ENCODE measurements at regions not wholly inside any gene's neighbourhood (a gene's known extent, or its start where the extent isn't known, plus 50 kb on each side); places are given as distances from the start of the nearest gene placed in this dataset.

GRCh38 chr15:93974804-93975481, 256.4 kb upstream of the MCTP2 start:
- peaks cover 3% of the 10 kb centered on the region for H3K36me3 Mint-ChIP-seq (ENCODE audit: low read depth)
- no peak overlapping the region for H3K4me3 Mint-ChIP-seq
- peaks cover 6% of the 10 kb centered on the region for H3K9me3 Mint-ChIP-seq
- H3K4me1 Mint-ChIP-seq: peaks cover 13% of the 10 kb centered on the region
- DNase-seq (ENCODE audit: low read depth, low spot score): peak; percentile 20
- peak; percentile 70 for TF ChIP-seq CTCF (conservative IDR thresholded peaks at IDR 0.05)
- H3K27ac Mint-ChIP-seq (ENCODE audit: unreplicated experiment): no peak overlapping the region
- H3K27me3 Mint-ChIP-seq (ENCODE audit: low read depth): no peaks in the 10 kb centered on the region

GRCh38 chr15:93973287-93973686, 258.1 kb upstream of the MCTP2 start:
- Mint-ChIP-seq H3K36me3 (ENCODE audit: low read depth) (peaks cover 3% of the 10 kb centered on the region), H3K4me1 (peaks cover 13% of the 10 kb centered on the region), H3K27ac (ENCODE audit: unreplicated experiment) (no peak overlapping the region), H3K9me3 (peaks cover 4% of the 10 kb centered on the region), H3K4me3 (no peak overlapping the region), H3K27me3 (ENCODE audit: low read depth) (no peaks in the 10 kb centered on the region)
- TF ChIP-seq CTCF (conservative IDR thresholded peaks at IDR 0.05): no peak
- no peak for DNase-seq (ENCODE audit: low read depth, low spot score)

GRCh38 chr15:93968773-93969172, 262.6 kb upstream of the MCTP2 start:
- Mint-ChIP-seq H3K9me3 (no peaks in the 10 kb centered on the region), H3K36me3 (ENCODE audit: low read depth) (no peaks in the 10 kb centered on the region), H3K4me3 (no peak overlapping the region), H3K4me1 (peaks cover 20% of the 10 kb centered on the region), H3K27ac (ENCODE audit: unreplicated experiment) (no peak overlapping the region), H3K27me3 (ENCODE audit: low read depth) (no peaks in the 10 kb centered on the region)
- TF ChIP-seq CTCF (conservative IDR thresholded peaks at IDR 0.05): no peak
- no peak for DNase-seq (ENCODE audit: low read depth, low spot score)

- Mint-ChIP-seq H3K27ac (ENCODE audit: unreplicated experiment) (peak overlapping the region; percentile 82), H3K27me3 (ENCODE audit: low read depth) (no peaks in the 10 kb centered on the region), H3K36me3 (ENCODE audit: low read depth) (no peaks in the 10 kb centered on the region), H3K4me3 (no peak overlapping the region), H3K4me1 (peaks cover 15% of the 10 kb centered on the region), H3K9me3 (no peaks in the 10 kb centered on the region)
- DNase-seq (ENCODE audit: low read depth, low spot score): no peak
- TF ChIP-seq CTCF (conservative IDR thresholded peaks at IDR 0.05): no peak
Observed at GRCh38 chr15:93965304-93965908, 266.0 kb upstream of the MCTP2 start.

- TF ChIP-seq CTCF (conservative IDR thresholded peaks at IDR 0.05): no peak
- Mint-ChIP-seq H3K27me3 (ENCODE audit: low read depth) (no peaks in the 10 kb centered on the region), H3K4me1 (peaks cover 8% of the 10 kb centered on the region), H3K9me3 (peaks cover 3% of the 10 kb centered on the region), H3K4me3 (no peak overlapping the region), H3K36me3 (ENCODE audit: low read depth) (no peaks in the 10 kb centered on the region), H3K27ac (ENCODE audit: unreplicated experiment) (no peak overlapping the region)
- no peak for DNase-seq (ENCODE audit: low read depth, low spot score)
Observed at GRCh38 chr15:93954985-93955571, 276.3 kb upstream of the MCTP2 start.

Measured in neural crest cell (in vitro differentiated cells).